ENCODE measurements at regions not wholly inside any gene's neighbourhood (a gene's known extent, or its start where the extent isn't known, plus 50 kb on each side); places are given as distances from the start of the nearest gene placed in this dataset.

- DNase-seq (ENCODE audit: low spot score) = no peak
Measured at GRCh38 chr9:38159599-38159998, 90.6 kb upstream of the SHB start.

DNA sequence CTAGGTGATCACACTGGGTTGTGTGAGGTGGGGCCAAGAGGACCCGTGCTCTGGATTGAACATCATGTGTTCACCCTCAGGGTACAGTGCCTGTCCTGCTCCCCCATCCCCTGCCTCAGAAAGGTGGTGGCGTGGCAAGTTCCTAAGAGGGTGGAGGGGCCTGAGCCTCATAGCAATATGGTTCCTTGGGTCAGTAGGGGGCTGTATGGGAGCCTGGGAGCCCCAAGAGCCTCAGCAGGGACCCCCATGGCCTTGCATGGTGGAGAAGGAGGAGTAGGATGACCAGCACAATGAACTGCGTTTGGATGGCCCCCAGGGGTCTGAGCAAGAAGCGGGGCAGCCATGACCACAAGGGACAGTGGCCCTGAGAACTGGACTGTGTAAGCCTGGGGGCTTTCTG, 89.6 kb upstream of the SHB start:
- no peak for DNase-seq (ENCODE audit: low spot score)

- DNase-seq (ENCODE audit: low spot score) = no peak
Measured at GRCh38 chr9:38157711-38158110, 88.7 kb upstream of the SHB start.

GRCh38 chr9:38154501-38155421, 85.7 kb upstream of the SHB start:
- no peak for DNase-seq (ENCODE audit: low spot score)

- DNase-seq (ENCODE audit: low spot score) = no peak
Measured at GRCh38 chr9:38153910-38154291, 84.9 kb upstream of the SHB start.

DNA sequence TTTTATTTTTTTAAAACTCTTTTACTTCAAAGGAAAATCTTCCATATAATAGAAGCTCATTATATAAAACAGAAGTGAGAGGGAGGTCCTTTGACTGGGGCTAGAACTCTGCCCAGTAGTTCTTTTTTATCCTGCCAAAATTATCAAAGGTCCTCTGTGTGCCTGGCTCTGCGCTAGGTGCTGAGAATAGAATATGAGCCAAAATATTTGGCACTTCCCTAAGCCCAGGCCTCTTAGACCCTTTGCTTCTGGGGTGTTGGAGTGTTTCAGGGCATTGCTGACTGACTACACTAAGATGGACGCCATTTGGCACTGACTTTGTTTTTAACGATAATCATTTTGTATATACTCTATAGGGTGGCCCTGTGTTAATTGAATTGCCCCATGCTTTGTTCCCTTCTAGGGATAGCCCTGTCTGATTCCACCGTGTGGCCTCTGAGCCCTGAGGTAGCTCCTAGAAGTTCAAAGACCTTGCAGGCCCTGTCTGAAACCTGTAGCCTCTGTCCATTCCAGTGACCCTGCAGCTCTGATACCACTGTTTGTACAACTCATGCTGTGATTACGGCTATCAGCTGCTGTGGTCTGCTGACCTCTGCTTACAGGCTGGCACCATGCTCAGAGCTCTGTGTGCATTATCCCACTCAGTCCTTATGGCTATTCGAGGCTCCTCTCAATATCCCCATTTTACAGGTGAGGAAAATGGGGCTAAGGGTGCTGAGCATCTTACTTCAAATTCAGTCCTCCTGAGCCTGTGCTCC, 84.3 kb upstream of the SHB start:
- peak; percentile 3 for DNase-seq (ENCODE audit: low spot score)

DNA sequence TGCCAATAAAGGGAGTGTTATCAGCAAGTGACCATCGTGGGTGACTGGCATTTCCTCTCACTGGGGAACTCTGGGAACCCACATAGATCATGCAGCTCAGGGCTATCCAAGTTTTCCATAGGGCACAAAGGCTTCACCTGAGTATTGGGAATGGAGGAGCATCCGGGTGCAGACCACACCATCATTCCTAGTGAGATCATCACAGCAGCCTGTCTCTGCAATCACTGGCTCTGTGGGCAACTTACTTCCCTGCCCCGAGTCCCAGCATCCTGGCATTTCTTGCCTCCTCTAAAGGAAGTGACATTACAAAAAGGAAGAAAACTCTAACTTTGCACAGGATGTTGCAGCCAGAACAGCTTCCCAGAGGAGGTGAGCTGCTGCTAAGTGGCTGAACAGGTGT, 80.6 kb upstream of the SHB start:
- DNase-seq (ENCODE audit: low spot score) = no peak

DNA sequence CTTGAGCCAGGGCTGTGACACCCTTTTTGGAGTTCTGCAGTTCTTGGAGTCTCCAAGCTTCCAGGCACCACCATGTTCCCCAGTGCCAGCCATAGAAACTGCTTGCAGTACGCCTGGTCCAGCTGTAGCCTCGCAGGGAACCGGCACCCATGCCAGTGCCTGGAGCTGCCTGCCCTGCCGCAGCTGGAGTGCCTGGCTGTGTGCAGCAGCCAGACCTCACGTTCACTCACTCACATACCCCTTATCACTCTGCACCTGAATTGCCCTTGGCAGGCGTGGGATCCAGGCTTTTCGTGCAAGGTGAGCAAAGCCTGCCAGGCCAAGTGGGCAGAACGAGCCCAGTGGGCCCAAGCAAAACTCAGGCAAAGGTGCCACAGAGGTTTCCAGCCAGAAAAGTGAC, 77.8 kb upstream of the SHB start:
- DNase-seq (ENCODE audit: low spot score) = no peak

GRCh38 chr9:38145526-38146053, 76.6 kb upstream of the SHB start:
- no peak for DNase-seq (ENCODE audit: low spot score)

DNA sequence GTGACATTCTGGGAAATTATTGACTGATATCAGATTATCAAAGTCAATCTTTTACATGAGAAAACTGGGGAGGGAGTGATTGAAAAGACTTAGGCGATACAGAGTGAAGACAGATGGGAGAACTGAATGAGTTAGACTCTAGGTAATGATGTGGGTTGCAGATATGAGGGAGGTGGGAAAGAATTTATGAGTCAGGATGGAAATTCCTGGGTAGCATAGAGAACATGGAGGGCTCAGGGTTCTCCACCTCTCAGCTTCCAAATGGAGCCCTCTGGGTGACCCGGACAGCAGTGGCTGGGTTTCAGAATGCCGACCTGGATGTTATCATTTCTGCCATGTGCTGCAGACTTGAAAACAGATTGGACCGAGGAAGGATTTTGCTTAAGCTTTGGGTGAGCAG, 75.4 kb upstream of the SHB start:
- no peak for DNase-seq (ENCODE audit: low spot score)

- DNase-seq (ENCODE audit: low spot score) = no peak
Measured at GRCh38 chr9:38141746-38142591, 72.9 kb upstream of the SHB start.

DNA sequence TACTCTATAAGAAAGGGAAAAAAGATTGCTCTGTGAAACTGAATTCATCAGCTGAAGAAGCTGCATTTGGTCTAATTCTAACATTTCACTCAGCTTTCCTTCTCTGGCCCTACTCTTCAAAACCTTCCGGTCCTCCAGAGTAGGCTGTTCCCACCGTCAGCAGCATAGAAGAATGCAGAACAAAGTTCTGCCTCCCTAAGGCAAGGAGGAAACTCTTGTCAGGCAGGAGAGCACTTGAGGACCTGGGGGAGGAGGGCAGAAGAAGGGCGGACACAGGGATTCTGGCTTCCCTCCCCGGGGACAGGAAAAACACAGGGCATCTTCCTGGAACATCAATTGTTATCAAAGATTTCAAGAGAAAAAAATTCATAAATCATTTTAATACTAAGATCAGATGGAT, 69.2 kb upstream of the SHB start:
- DNase-seq (ENCODE audit: low spot score) = no peak

DNA sequence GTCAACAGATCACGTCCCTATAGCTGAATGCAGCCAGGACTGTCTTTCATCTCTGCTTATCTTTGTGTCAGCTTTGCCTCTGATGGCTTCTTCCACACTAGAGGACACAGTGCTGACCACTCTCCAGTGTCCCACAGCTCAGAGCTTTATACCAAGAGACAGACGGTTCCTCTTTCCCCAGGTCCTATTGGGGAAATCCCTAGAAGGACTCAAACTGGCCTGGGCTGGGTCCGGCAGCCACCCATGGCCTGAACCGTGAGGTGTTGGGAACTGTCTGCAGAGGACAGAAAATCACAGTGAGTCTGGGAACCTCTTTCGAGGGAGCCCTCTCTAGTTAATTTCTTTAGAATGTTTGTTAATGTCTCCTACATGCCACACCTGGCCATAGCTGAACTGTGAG, 68.3 kb upstream of the SHB start:
- DNase-seq (ENCODE audit: low spot score) = no peak

DNA sequence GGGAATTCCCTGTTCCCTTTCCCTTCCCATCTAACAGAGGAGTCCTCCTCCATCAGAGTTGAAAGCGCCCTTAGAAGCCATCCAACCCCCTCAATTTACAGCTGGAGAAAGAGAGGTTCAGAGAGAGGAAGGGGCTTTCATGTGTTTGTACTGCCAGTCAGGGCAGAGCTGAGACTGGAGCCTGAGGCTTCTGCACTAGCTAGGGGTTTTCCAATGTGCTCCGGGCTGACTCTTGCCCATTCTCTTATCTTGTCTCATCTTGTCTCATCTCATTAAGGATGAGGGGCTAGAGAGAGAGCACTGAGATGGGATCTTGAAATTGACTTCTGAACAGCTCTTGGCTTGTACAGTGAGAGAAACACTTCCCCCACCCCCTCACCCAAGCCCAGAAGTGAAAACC, 67.4 kb upstream of the SHB start:
- no peak for DNase-seq (ENCODE audit: low spot score)

- DNase-seq (ENCODE audit: low spot score) = no peak
Measured at GRCh38 chr9:38134611-38135237, 65.7 kb upstream of the SHB start.

- DNase-seq (ENCODE audit: low spot score) = no peak
Measured at GRCh38 chr9:38133595-38133994, 64.6 kb upstream of the SHB start.

- no peak for DNase-seq (ENCODE audit: low spot score)
Measured at GRCh38 chr9:38132956-38133355, 63.9 kb upstream of the SHB start.

- DNase-seq (ENCODE audit: low spot score) = no peak
Measured at GRCh38 chr9:38131729-38132128, 62.7 kb upstream of the SHB start.

GRCh38 chr9:38130724-38131123, 61.7 kb upstream of the SHB start:
- no peak for DNase-seq (ENCODE audit: low spot score)

GRCh38 chr9:38129366-38129765, 60.3 kb upstream of the SHB start:
- no peak for DNase-seq (ENCODE audit: low spot score)

DNA sequence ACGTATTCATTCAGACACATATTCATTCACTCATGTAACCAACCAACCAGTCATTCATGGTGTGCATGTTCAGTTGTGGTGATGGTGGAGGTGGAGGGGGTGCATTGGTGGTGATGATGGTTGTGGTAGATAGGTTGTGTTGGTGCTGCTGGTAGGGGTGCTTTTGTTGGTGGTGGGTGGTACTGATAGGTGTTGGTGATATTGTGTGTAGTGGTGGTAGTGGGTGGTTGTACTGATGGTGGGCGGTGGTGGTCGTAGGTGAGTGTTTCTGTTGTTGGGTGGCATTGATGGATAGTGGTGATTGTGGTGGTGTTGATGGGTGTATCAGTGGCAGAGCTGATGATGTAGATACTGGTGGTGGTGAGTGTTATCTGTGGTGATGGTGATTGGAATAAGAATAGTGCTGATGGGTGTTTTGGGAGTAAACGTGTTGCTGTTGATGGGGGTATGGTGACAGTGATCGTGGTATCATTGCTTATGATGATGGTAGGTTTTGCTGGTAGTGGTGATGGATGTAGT, 59.8 kb upstream of the SHB start:
- DNase-seq (ENCODE audit: low spot score) = no peak

Measured in globus pallidus (tissue), 1 donor.